Stomach (tissue), 8 donors: ENCODE measurements at regions not wholly inside any gene's neighbourhood (a gene's known extent, or its start where the extent isn't known, plus 50 kb on each side); places are given as distances from the start of the nearest gene placed in this dataset.

Experiments used
- DNase-seq, 2 donors: peaks; one replicate each; pipeline versions ENCODE4 v3.0.0 to v3.0.0-alpha.2; 2013 to 2019
- H3K27ac ChIP-seq, 5 donors: fragments of 200-600 bp in 4 of 5; sonication (generic) in 4 of 5; one replicate each; pipeline ENCODE4 v1.5.1; 2013 to 2019; ENCODE audit warnings: mild to moderate bottlenecking in 1 of 5, moderate library complexity in 1 of 5
- H3K27me3 ChIP-seq, 3 donors: fragments of 200-600 bp; sonication (generic); one replicate each; pipeline ENCODE4 v1.5.1; 2017 to 2019; ENCODE audit warnings: mixed run types in 1 of 3
- H3K36me3 ChIP-seq, 4 donors: fragments of 200-600 bp; sonication (generic); 1 replicate in 3 of 4; 2 replicates in 1 of 4; pipeline ENCODE4 v1.5.1; 2016 to 2019
- H3K4me1 ChIP-seq, 4 donors: fragments of 200-600 bp; sonication (generic); one replicate each; pipeline ENCODE4 v1.5.1; 2016 to 2019
- H3K4me3 ChIP-seq, 4 donors: fragments of 200-600 bp; sonication (generic) in 3 of 4; one replicate each; pipeline ENCODE4 v1.5.1; 2016 to 2019; ENCODE audit warnings: mild to moderate bottlenecking in 1 of 4
- H3K9me3 ChIP-seq, 4 donors: fragments of 200-600 bp; sonication (generic); one replicate each; pipeline ENCODE4 v1.5.1; 2016 to 2019
- EP300 ChIP-seq: sonication (generic); formaldehyde crosslinking; IDR thresholded peaks from one replicate; pipeline ENCODE4 v1.6.1; 2017; ENCODE audit warnings: antibody characterized with exemption
- POLR2A ChIP-seq, 4 donors: fragments of 450-650 bp; IDR thresholded peaks; one replicate each; pipeline ENCODE4 v1.6.1; 2016; ENCODE audit warnings: antibody characterized with exemption in 4 of 4, control low read depth in 2 of 4, mild to moderate bottlenecking in 1 of 4, moderate library complexity in 1 of 4
- POLR2AphosphoS5 ChIP-seq, 3 donors: sonication (generic); formaldehyde crosslinking; IDR thresholded peaks; one replicate each; pipeline ENCODE4 v1.6.1; 2016; ENCODE audit warnings: antibody characterized with exemption in 3 of 3
- WGBS, 5 donors: extraction: QIAGEN DNeasy Blood & Tissue Kit in 3 of 5; methylation state at CpG; one replicate each; pipeline versions ENCODE4 v1.1.5 to v1.1.7; 2013 to 2018; 5-methylcytosine and 5-hydroxymethylcytosine counted together
- intact Hi-C: fragments of 100-400 bp; cut with DNase I; formaldehyde crosslinking; loops from one replicate; pipeline ENCODE4 v1.15.1; 2023; ENCODE audit warnings: low total_unique reads
- TF ChIP-seq, protein P1 (sequence below), 7 experiments: fragments of 450-650 bp in 4 of 7; fragments of 200-600 bp in 3 of 7; sonication (generic) in 3 of 7; IDR thresholded peaks; one replicate each; pipeline ENCODE4 v1.5.1; 2016 to 2019; ENCODE audit warnings: antibody characterized with exemption in 7 of 7, control low read depth in 2 of 7, mild to moderate bottlenecking in 1 of 7
- donor health status: healthy with polysubstance abuse.
- donor health status: Bipolar disorder and iron deficiency.
- donor health status: healthy.

DNA sequence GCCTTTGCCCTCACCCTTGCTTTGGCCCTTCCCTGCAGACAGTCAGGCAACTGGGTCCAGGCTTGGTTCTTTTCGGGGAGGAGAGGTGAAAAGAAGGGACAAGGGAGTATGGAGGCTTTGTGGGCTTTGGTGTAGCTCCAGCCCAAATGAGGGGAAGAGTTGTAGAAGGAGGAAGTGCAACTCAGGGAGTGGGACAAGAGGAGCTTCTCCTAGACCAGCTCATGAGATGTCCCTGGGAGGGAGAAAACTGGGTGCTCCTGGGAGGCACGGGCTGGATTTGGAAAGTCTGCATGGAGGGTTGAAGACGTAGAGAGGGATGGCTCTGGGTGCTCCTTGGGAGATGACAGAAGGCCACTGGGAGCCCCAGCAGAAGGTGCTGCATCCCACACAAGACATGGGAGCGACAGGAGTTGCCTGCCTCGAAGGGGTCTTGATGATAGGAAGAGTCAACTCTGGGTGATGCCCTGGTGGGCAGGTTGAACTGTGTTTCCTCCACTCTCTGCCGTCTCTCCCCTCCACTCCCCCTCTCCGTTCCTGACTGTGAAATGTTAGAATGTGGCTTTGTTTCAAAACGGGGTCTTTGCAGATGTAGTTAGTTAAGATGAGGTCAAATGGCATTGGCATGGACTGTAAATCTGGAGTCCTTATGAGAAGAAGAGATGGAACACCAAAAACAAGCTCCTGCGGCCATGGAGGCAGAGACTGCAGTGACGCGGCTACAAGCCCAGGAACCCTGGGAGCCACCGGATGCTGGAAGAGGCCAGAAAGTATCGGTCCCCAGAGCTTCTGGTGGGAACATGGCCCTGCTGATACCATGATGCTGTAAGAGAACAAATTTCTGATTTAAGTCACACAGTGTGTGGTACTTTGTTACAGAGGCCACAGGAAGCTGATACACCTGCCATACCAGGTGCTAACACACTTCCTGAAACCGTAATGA is 298.5 kb downstream of the GLRX3 start:
- Histone ChIP-seq H3K27ac (no peak overlapping the region), H3K27me3 (no peaks in the 10 kb centered on the region), H3K9me3 (peaks cover 0 to 7% (median 2%) of the 10 kb centered on the region in 4 donors), H3K4me3 (no peak overlapping the region), H3K36me3 (no peaks in the 10 kb centered on the region), H3K4me1 (no peaks in the 10 kb centered on the region)
- intact Hi-C loops = no loop called here
- 73 to 82% (median 77%) methylated on average over 13 to 14 of the region's 14 CpGs for WGBS, 5 donors
- no peak for DNase-seq
- TF ChIP-seq EP300 = no peak
- TF ChIP-seq POLR2AphosphoS5 (IDR thresholded peaks at IDR 0.05) = no peak
- no peak for TF ChIP-seq POLR2A (IDR thresholded peaks at IDR 0.05)

DNA sequence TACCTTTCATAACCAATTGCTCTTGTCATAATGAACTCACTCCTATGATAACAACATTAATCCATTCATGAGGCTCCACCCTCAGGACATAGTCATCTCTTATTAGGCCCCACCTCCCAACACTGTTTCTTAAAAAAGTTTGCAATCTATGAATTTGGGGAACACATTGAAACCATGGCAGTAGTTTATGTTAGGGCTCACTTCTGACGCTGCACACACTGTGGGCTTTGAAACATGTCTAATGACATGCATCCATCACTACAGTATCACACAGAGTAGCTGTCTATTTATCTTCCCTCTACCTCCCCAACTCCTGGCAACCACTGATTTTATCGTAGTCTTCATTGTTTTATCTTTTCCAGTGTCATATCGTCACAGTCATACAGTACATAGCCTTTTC is 299.8 kb downstream of the GLRX3 start:
- no peak for DNase-seq
- Histone ChIP-seq H3K27ac (no peak overlapping the region), H3K27me3 (peaks cover 0 to 6% (median 0%) of the 10 kb centered on the region in 3 donors), H3K4me1 (no peaks in the 10 kb centered on the region), H3K36me3 (no peaks in the 10 kb centered on the region), H3K4me3 (no peak overlapping the region), H3K9me3 (peaks cover 0 to 12% (median 5%) of the 10 kb centered on the region in 4 donors)
- TF ChIP-seq EP300 = no peak
- TF ChIP-seq, protein P1, sequence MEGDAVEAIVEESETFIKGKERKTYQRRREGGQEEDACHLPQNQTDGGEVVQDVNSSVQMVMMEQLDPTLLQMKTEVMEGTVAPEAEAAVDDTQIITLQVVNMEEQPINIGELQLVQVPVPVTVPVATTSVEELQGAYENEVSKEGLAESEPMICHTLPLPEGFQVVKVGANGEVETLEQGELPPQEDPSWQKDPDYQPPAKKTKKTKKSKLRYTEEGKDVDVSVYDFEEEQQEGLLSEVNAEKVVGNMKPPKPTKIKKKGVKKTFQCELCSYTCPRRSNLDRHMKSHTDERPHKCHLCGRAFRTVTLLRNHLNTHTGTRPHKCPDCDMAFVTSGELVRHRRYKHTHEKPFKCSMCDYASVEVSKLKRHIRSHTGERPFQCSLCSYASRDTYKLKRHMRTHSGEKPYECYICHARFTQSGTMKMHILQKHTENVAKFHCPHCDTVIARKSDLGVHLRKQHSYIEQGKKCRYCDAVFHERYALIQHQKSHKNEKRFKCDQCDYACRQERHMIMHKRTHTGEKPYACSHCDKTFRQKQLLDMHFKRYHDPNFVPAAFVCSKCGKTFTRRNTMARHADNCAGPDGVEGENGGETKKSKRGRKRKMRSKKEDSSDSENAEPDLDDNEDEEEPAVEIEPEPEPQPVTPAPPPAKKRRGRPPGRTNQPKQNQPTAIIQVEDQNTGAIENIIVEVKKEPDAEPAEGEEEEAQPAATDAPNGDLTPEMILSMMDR (IDR thresholded peaks at IDR 0.05) = no peak
- TF ChIP-seq POLR2A (IDR thresholded peaks at IDR 0.05) = no peak
- TF ChIP-seq POLR2AphosphoS5 (IDR thresholded peaks at IDR 0.05) = no peak
- intact Hi-C loops = no loop called here
- 72 to 92% (median 86%) methylated on average over 3 of the region's 3 CpGs for WGBS, 5 donors

DNA sequence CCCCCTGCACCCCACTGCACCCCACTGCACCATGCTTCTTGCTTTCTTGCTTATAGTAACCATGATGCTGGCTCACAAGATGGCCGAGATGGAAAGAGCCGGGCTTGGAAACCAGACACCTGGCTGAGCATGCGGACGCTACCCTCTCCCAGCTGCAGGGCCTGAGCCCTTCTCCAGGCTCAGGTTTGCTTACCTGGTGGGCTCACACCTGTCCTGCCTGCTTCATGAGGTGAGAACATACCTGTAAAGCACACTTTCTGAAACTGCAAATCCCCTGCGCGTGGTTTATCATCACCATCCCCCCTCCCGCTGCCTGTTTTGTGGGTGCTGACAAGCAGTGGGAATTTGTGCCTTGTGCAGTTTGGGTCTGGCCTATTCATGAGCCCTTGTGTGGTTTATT is 302.7 kb downstream of the GLRX3 start:
- Histone ChIP-seq H3K4me3 (no peak overlapping the region), H3K36me3 (no peaks in the 10 kb centered on the region), H3K4me1 (no peaks in the 10 kb centered on the region), H3K9me3 (peaks cover 0 to 15% (median 6%) of the 10 kb centered on the region in 4 donors), H3K27ac (no peak overlapping the region), H3K27me3 (peaks cover 0 to 11% (median 0%) of the 10 kb centered on the region in 3 donors)
- TF ChIP-seq POLR2A (IDR thresholded peaks at IDR 0.05) = no peak
- TF ChIP-seq, protein P1 (IDR thresholded peaks at IDR 0.05) = no peak
- no peak for TF ChIP-seq POLR2AphosphoS5 (IDR thresholded peaks at IDR 0.05)
- no peak for TF ChIP-seq EP300
- WGBS, 5 donors = 87 to 93% (median 93%) methylated on average over 7 of the region's 7 CpGs
- intact Hi-C loops = no loop called here
- no peak for DNase-seq

DNA sequence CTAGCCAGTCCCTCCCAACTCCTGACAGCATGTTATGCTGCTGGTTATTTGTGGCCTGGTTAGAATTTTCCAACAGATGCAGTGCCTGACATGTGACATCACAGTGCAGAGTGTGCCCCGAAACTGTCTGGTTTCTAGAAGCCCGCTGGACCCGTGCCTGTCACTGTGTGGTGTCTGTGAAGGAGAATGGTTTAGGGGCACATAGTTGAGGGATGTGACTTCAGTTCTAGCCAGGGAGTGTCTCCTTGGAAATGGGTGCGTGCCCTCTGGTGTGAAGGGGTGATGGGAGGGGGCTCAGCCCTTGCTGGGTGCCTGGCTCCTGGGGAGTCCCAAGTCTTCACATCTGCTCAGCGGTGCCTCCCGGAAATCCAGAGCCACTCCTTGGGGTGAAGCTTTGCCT is 303.6 kb downstream of the GLRX3 start:
- TF ChIP-seq POLR2A (IDR thresholded peaks at IDR 0.05) (no peak), POLR2AphosphoS5 (IDR thresholded peaks at IDR 0.05) (no peak), EP300 (no peak)
- TF ChIP-seq, protein P1 (IDR thresholded peaks at IDR 0.05) = no peak
- Histone ChIP-seq H3K36me3 (no peaks in the 10 kb centered on the region), H3K27ac (no peak overlapping the region), H3K4me3 (no peak overlapping the region), H3K4me1 (no peaks in the 10 kb centered on the region), H3K27me3 (peaks cover 0 to 11% (median 0%) of the 10 kb centered on the region in 3 donors), H3K9me3 (peaks cover 0 to 15% (median 6%) of the 10 kb centered on the region in 4 donors)
- DNase-seq = no peak
- 86 to 96% (median 91%) methylated on average over 6 of the region's 6 CpGs for WGBS, 5 donors
- intact Hi-C loops = no loop called here
